ENCODE measurements at regions not wholly inside any gene's neighbourhood (a gene's known extent, or its start where the extent isn't known, plus 50 kb on each side); places are given as distances from the start of the nearest gene placed in this dataset.

DNA sequence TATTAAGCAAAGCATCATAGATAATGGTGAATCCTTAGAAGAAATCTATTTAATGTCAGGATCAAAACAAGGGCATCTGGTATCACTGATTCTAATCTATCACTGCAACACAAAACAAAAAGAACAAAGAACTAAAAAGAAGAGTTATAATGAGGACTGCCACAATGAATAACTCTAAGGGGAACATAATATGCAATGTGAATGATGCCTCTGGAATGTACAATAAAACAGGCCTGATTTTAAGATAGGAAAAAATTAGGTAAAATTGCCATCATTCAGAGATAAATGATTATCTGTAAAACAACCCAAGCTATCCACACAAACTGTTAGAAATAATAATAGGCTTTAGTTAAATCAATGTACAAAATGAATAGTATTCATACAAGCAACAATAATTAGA, 936.7 kb upstream of the CITED2 start:
- ChIA-PET CTCF (ENCODE audit: low intra/inter-chr PET ratio) (no interaction called here), POLR2A (no interaction called here)
- Histone ChIP-seq H3K9me3 (replicated peaks; ENCODE audit: control insufficient read depth, insufficient read depth, low read depth, low read length) (no peaks in the 10 kb centered on the region), H3K27ac (ENCODE audit: extremely low read depth, low read depth, low read length) (no peak overlapping the region), H3K27me3 (ENCODE audit: control insufficient read depth in 2 of 2, insufficient read depth in 2 of 2, low read length in 2 of 2) (no peaks in the 10 kb centered on the region), H3K4me3 (no peak overlapping the region), H3K36me3 (ENCODE audit: control insufficient read depth, insufficient read depth, low read length) (peaks cover 12% of the 10 kb centered on the region; the same call in 1 of the 3 replicates), H3K4me2 (ENCODE audit: insufficient read depth, low read length) (no peak overlapping the region), H2AFZ (ENCODE audit: low read depth, low read length) (no peak overlapping the region), H3K79me2 (ENCODE audit: control insufficient read depth, insufficient read depth, low read length) (no peaks in the 10 kb centered on the region), H3K9ac (ENCODE audit: insufficient read depth in 1 of 2, low read depth in 2 of 2, low read length in 2 of 2) (no peak overlapping the region), H3K9me1 (ENCODE audit: control insufficient read depth, insufficient read depth, low read length) (no peaks in the 10 kb centered on the region), H3K4me1 (replicated peaks in 1 of 2; ENCODE audit: control insufficient read depth in 2 of 2, insufficient read depth in 2 of 2, low read length in 2 of 2) (no peaks in the 10 kb centered on the region), H4K20me1 (replicated peaks; ENCODE audit: control insufficient read depth, insufficient read depth, low read length) (no peaks in the 10 kb centered on the region)
- DNase-seq (ENCODE audit: extremely low read depth in 1 of 4, low spot score in 3 of 4) (no peak), FAIRE-seq (no peak), ATAC-seq (no peak)
- in situ Hi-C loops (cut with MboI) = no loop called here
- intact Hi-C loops (cut with micrococcal nuclease) = no loop called here
- no TSS peak for BruUV-seq (replicated peaks)
- TF ChIP-seq, protein P1, sequence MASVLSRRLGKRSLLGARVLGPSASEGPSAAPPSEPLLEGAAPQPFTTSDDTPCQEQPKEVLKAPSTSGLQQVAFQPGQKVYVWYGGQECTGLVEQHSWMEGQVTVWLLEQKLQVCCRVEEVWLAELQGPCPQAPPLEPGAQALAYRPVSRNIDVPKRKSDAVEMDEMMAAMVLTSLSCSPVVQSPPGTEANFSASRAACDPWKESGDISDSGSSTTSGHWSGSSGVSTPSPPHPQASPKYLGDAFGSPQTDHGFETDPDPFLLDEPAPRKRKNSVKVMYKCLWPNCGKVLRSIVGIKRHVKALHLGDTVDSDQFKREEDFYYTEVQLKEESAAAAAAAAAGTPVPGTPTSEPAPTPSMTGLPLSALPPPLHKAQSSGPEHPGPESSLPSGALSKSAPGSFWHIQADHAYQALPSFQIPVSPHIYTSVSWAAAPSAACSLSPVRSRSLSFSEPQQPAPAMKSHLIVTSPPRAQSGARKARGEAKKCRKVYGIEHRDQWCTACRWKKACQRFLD (CRISPR knock-in tag; IDR thresholded peaks at IDR 0.05) = no peak
- TF ChIP-seq YBX1 (IDR thresholded peaks at IDR 0.05) (no peak), SIN3B (IDR thresholded peaks at IDR 0.05; ENCODE audit: low read depth) (no peak), HNRNPL (IDR thresholded peaks at IDR 0.05; ENCODE audit: low read depth, low read length) (no peak)
- TF ChIP-seq, protein P2, sequence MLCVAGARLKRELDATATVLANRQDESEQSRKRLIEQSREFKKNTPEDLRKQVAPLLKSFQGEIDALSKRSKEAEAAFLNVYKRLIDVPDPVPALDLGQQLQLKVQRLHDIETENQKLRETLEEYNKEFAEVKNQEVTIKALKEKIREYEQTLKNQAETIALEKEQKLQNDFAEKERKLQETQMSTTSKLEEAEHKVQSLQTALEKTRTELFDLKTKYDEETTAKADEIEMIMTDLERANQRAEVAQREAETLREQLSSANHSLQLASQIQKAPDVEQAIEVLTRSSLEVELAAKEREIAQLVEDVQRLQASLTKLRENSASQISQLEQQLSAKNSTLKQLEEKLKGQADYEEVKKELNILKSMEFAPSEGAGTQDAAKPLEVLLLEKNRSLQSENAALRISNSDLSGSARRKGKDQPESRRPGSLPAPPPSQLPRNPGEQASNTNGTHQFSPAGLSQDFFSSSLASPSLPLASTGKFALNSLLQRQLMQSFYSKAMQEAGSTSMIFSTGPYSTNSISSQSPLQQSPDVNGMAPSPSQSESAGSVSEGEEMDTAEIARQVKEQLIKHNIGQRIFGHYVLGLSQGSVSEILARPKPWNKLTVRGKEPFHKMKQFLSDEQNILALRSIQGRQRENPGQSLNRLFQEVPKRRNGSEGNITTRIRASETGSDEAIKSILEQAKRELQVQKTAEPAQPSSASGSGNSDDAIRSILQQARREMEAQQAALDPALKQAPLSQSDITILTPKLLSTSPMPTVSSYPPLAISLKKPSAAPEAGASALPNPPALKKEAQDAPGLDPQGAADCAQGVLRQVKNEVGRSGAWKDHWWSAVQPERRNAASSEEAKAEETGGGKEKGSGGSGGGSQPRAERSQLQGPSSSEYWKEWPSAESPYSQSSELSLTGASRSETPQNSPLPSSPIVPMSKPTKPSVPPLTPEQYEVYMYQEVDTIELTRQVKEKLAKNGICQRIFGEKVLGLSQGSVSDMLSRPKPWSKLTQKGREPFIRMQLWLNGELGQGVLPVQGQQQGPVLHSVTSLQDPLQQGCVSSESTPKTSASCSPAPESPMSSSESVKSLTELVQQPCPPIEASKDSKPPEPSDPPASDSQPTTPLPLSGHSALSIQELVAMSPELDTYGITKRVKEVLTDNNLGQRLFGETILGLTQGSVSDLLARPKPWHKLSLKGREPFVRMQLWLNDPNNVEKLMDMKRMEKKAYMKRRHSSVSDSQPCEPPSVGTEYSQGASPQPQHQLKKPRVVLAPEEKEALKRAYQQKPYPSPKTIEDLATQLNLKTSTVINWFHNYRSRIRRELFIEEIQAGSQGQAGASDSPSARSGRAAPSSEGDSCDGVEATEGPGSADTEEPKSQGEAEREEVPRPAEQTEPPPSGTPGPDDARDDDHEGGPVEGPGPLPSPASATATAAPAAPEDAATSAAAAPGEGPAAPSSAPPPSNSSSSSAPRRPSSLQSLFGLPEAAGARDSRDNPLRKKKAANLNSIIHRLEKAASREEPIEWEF (CRISPR knock-in tag; IDR thresholded peaks at IDR 0.05) = no peak
- TF ChIP-seq, protein P3, sequence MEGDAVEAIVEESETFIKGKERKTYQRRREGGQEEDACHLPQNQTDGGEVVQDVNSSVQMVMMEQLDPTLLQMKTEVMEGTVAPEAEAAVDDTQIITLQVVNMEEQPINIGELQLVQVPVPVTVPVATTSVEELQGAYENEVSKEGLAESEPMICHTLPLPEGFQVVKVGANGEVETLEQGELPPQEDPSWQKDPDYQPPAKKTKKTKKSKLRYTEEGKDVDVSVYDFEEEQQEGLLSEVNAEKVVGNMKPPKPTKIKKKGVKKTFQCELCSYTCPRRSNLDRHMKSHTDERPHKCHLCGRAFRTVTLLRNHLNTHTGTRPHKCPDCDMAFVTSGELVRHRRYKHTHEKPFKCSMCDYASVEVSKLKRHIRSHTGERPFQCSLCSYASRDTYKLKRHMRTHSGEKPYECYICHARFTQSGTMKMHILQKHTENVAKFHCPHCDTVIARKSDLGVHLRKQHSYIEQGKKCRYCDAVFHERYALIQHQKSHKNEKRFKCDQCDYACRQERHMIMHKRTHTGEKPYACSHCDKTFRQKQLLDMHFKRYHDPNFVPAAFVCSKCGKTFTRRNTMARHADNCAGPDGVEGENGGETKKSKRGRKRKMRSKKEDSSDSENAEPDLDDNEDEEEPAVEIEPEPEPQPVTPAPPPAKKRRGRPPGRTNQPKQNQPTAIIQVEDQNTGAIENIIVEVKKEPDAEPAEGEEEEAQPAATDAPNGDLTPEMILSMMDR (IDR thresholded peaks at IDR 0.05 in 2 of 3, conservative IDR thresholded peaks at IDR 0.05 in 1 of 3; ENCODE audit: insufficient read depth in 2 of 3, low read depth in 1 of 3, low read length in 3 of 3) = no peak

All from K562 (cell line).